ENCODE measurements at regions not wholly inside any gene's neighbourhood (a gene's known extent, or its start where the extent isn't known, plus 50 kb on each side); places are given as distances from the start of the nearest gene placed in this dataset.
A peak's percentile ranks its signal among the peaks of the same experiment; 100 is the strongest.

DNA sequence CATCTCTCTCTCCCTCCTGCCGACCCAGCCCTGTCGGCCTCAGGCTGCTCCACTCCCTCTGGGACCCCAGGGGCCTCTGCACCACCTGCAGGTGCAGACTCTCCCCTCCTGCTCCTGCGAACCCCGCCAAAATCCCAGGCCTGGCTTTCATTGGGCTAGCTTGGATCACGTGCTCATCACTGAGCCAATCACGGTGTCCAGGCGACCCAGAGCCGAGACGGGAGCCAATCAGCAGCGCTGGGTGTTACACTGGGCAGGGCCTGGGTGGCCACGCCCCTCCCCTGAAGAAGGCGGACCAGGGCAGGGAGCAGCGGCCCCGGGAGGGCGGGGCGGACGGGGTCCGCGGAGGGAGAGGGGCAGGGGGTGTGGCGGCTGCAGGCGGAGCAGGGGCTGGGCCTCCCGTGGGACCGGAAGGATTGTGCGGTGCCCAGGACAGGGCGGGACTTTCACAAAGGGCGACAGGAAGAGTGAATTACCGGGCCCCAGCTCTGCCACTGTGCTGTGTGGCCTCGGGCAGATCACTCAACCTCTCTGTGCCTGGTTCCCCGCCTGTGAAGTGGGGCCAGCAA lies 66.6 kb upstream of the FBRSL1 start:
- H3K9me3 ChIP-seq (replicated peaks in 1 of 2; ENCODE audit: control insufficient read depth in 2 of 2, insufficient read depth in 1 of 2, low read depth in 1 of 2, low read length in 2 of 2): peaks cover 16 to 22% of the 10 kb centered on the region in 2 donors
- H3K36me3 ChIP-seq (replicated peaks in 1 of 2; ENCODE audit: control insufficient read depth in 2 of 2, insufficient read depth in 2 of 2, low read length in 2 of 2): no peaks in the 10 kb centered on the region
- peak overlapping the region; percentile 26 for H3K9ac ChIP-seq (ENCODE audit: low read depth, low read length, poor library complexity)
- H3K4me2 ChIP-seq (ENCODE audit: insufficient read depth, low read length, poor library complexity, severe bottlenecking): no peak overlapping the region
- H2AK5ac ChIP-seq (ENCODE audit: low read depth, low read length): peak overlapping the region; percentile 97
- peak overlapping the region; percentile 83 for H2BK120ac ChIP-seq (ENCODE audit: low read depth, low read length)
- H3K14ac ChIP-seq (ENCODE audit: low read length): peak overlapping the region; percentile 32
- no peak overlapping the region for H2AFZ ChIP-seq (ENCODE audit: low read length)
- H3K4me1 ChIP-seq (ENCODE audit: control insufficient read depth in 2 of 2, insufficient read depth in 1 of 2, low read depth in 1 of 2, low read length in 2 of 2): peaks cover 13 to 40% of the 10 kb centered on the region in 2 donors
- H3K4me3 ChIP-seq (ENCODE audit: low read length in 2 of 2): no peak overlapping the region
- peak overlapping the region; percentile 80 for H2BK5ac ChIP-seq (ENCODE audit: low read length)
- no peaks in the 10 kb centered on the region for H3K79me1 ChIP-seq (ENCODE audit: low read depth, low read length)
- DNase-seq (ENCODE audit: low spot score): no peak
- H3K4ac ChIP-seq (ENCODE audit: low read length): peak overlapping the region; percentile 31
- peak overlapping the region; percentile 90 for H2BK15ac ChIP-seq (ENCODE audit: low read length)
- H4K8ac ChIP-seq (ENCODE audit: low read depth, low read length): no peak overlapping the region
- no CpG with 5 or more reads among the region's 29 CpGs for WGBS, 2 donors (ENCODE audit: extremely low coverage in 2 of 2, insufficient read length in 2 of 2, insufficient replicate concordance in 1 of 2)
- H3K18ac ChIP-seq (ENCODE audit: low read length): peak overlapping the region; percentile 95
- peaks cover 0 to 89% (median 0%) of the 10 kb centered on the region in 3 experiments for H3K27me3 ChIP-seq (ENCODE audit: control insufficient read depth in 3 of 3, insufficient read depth in 3 of 3, low read depth in 1 of 3, low read length in 3 of 3)
- H2BK12ac ChIP-seq (ENCODE audit: low read length): peak overlapping the region; percentile 59
- H3K27ac ChIP-seq (replicated peaks; ENCODE audit: low read length): peak overlapping the region; percentile 92
- H3K23ac ChIP-seq (ENCODE audit: low read depth, low read length, poor library complexity): no peak overlapping the region
- no peak overlapping the region for H4K91ac ChIP-seq (ENCODE audit: low read depth, low read length, poor library complexity)

GRCh38 chr12:132422381-132423043 lies 67.4 kb upstream of the FBRSL1 start:
- H3K4ac ChIP-seq (ENCODE audit: low read length): no peak overlapping the region
- no peak for DNase-seq (ENCODE audit: low spot score)

GRCh38 chr12:132422040-132422380 lies 67.9 kb upstream of the FBRSL1 start:
- Histone ChIP-seq H3K4me3 (ENCODE audit: low read length in 2 of 2) (no peak overlapping the region), H3K23ac (ENCODE audit: low read depth, low read length, poor library complexity) (peak overlapping the region; percentile 57), H3K4ac (ENCODE audit: low read length) (peak overlapping the region; percentile 54), H2AFZ (ENCODE audit: low read length) (no peak overlapping the region), H3K27me3 (ENCODE audit: control insufficient read depth in 3 of 3, insufficient read depth in 3 of 3, low read depth in 1 of 3, low read length in 3 of 3) (peaks cover 0 to 91% (median 0%) of the 10 kb centered on the region in 3 experiments), H3K9ac (ENCODE audit: low read depth, low read length, poor library complexity) (peak overlapping the region; percentile 32), H3K27ac (replicated peaks; ENCODE audit: low read length) (no peak overlapping the region), H3K18ac (ENCODE audit: low read length) (peak overlapping the region; percentile 93), H2BK5ac (ENCODE audit: low read length) (peak overlapping the region; percentile 27), H3K14ac (ENCODE audit: low read length) (peak overlapping the region; percentile 58), H3K4me2 (ENCODE audit: insufficient read depth, low read length, poor library complexity, severe bottlenecking) (no peak overlapping the region), H2BK120ac (ENCODE audit: low read depth, low read length) (peak overlapping the region; percentile 51), H4K8ac (ENCODE audit: low read depth, low read length) (peak overlapping the region; percentile 92), H2BK12ac (ENCODE audit: low read length) (peak overlapping the region; percentile 44), H3K36me3 (replicated peaks in 1 of 2; ENCODE audit: control insufficient read depth in 2 of 2, insufficient read depth in 2 of 2, low read length in 2 of 2) (no peaks in the 10 kb centered on the region), H2AK5ac (ENCODE audit: low read depth, low read length) (peak overlapping the region; percentile 60), H3K9me3 (replicated peaks in 1 of 2; ENCODE audit: control insufficient read depth in 2 of 2, insufficient read depth in 1 of 2, low read depth in 1 of 2, low read length in 2 of 2) (peaks cover 18 to 22% of the 10 kb centered on the region in 2 donors), H4K91ac (ENCODE audit: low read depth, low read length, poor library complexity) (no peak overlapping the region), H2BK15ac (ENCODE audit: low read length) (peak overlapping the region; percentile 90), H3K4me1 (ENCODE audit: control insufficient read depth in 2 of 2, insufficient read depth in 1 of 2, low read depth in 1 of 2, low read length in 2 of 2) (peaks cover 13 to 31% of the 10 kb centered on the region in 2 donors), H3K79me1 (ENCODE audit: low read depth, low read length) (no peaks in the 10 kb centered on the region)
- no peak for DNase-seq (ENCODE audit: low spot score)
- WGBS, 2 donors (ENCODE audit: extremely low coverage in 2 of 2, insufficient read length in 2 of 2, insufficient replicate concordance in 1 of 2): no CpG with 5 or more reads among the region's 10 CpGs

More at GRCh38 chr12:132422381-132423043, 67.4 kb upstream of the FBRSL1 start:
- Histone ChIP-seq H3K4me3 (ENCODE audit: low read length in 2 of 2) (no peak overlapping the region), H2BK5ac (ENCODE audit: low read length) (peak overlapping the region; percentile 27), H3K36me3 (replicated peaks in 1 of 2; ENCODE audit: control insufficient read depth in 2 of 2, insufficient read depth in 2 of 2, low read length in 2 of 2) (no peaks in the 10 kb centered on the region), H2BK12ac (ENCODE audit: low read length) (no peak overlapping the region), H3K9ac (ENCODE audit: low read depth, low read length, poor library complexity) (no peak overlapping the region), H3K27ac (replicated peaks; ENCODE audit: low read length) (no peak overlapping the region), H2AFZ (ENCODE audit: low read length) (no peak overlapping the region), H3K4me1 (ENCODE audit: control insufficient read depth in 2 of 2, insufficient read depth in 1 of 2, low read depth in 1 of 2, low read length in 2 of 2) (peaks cover 13 to 33% of the 10 kb centered on the region in 2 donors), H4K91ac (ENCODE audit: low read depth, low read length, poor library complexity) (no peak overlapping the region), H2BK15ac (ENCODE audit: low read length) (peak overlapping the region; percentile 90), H3K23ac (ENCODE audit: low read depth, low read length, poor library complexity) (no peak overlapping the region), H2BK120ac (ENCODE audit: low read depth, low read length) (peak overlapping the region; percentile 51), H3K4me2 (ENCODE audit: insufficient read depth, low read length, poor library complexity, severe bottlenecking) (no peak overlapping the region), H3K9me3 (replicated peaks in 1 of 2; ENCODE audit: control insufficient read depth in 2 of 2, insufficient read depth in 1 of 2, low read depth in 1 of 2, low read length in 2 of 2) (peaks cover 18 to 22% of the 10 kb centered on the region in 2 donors), H3K14ac (ENCODE audit: low read length) (peak overlapping the region; percentile 58), H3K27me3 (ENCODE audit: control insufficient read depth in 3 of 3, insufficient read depth in 3 of 3, low read depth in 1 of 3, low read length in 3 of 3) (peaks cover 0 to 89% (median 0%) of the 10 kb centered on the region in 3 experiments), H3K18ac (ENCODE audit: low read length) (peak overlapping the region; percentile 93), H2AK5ac (ENCODE audit: low read depth, low read length) (no peak overlapping the region), H3K79me1 (ENCODE audit: low read depth, low read length) (no peaks in the 10 kb centered on the region), H4K8ac (ENCODE audit: low read depth, low read length) (no peak overlapping the region)
- WGBS, 2 donors (ENCODE audit: extremely low coverage in 2 of 2, insufficient read length in 2 of 2, insufficient replicate concordance in 1 of 2): no CpG with 5 or more reads among the region's 6 CpGs

- Histone ChIP-seq H3K9me3 (replicated peaks in 1 of 2; ENCODE audit: control insufficient read depth in 2 of 2, insufficient read depth in 1 of 2, low read depth in 1 of 2, low read length in 2 of 2) (peaks cover 4 to 6% of the 10 kb centered on the region in 2 donors), H4K91ac (ENCODE audit: low read depth, low read length, poor library complexity) (no peak overlapping the region), H4K8ac (ENCODE audit: low read depth, low read length) (no peak overlapping the region), H2BK12ac (ENCODE audit: low read length) (no peak overlapping the region), H3K23ac (ENCODE audit: low read depth, low read length, poor library complexity) (no peak overlapping the region), H3K9ac (ENCODE audit: low read depth, low read length, poor library complexity) (no peak overlapping the region), H3K4me2 (ENCODE audit: insufficient read depth, low read length, poor library complexity, severe bottlenecking) (no peak overlapping the region), H3K79me1 (ENCODE audit: low read depth, low read length) (no peaks in the 10 kb centered on the region), H2AK5ac (ENCODE audit: low read depth, low read length) (no peak overlapping the region), H2BK120ac (ENCODE audit: low read depth, low read length) (no peak overlapping the region), H2BK15ac (ENCODE audit: low read length) (no peak overlapping the region), H3K27me3 (ENCODE audit: control insufficient read depth in 3 of 3, insufficient read depth in 3 of 3, low read depth in 1 of 3, low read length in 3 of 3) (peaks cover 0 to 84% (median 0%) of the 10 kb centered on the region in 3 experiments), H3K4me1 (ENCODE audit: control insufficient read depth in 2 of 2, insufficient read depth in 1 of 2, low read depth in 1 of 2, low read length in 2 of 2) (peaks cover 13 to 30% of the 10 kb centered on the region in 2 donors), H2BK5ac (ENCODE audit: low read length) (no peak overlapping the region), H3K14ac (ENCODE audit: low read length) (no peak overlapping the region), H3K4ac (ENCODE audit: low read length) (no peak overlapping the region), H3K36me3 (replicated peaks in 1 of 2; ENCODE audit: control insufficient read depth in 2 of 2, insufficient read depth in 2 of 2, low read length in 2 of 2) (no peaks in the 10 kb centered on the region), H3K18ac (ENCODE audit: low read length) (no peak overlapping the region), H3K4me3 (ENCODE audit: low read length in 2 of 2) (no peak overlapping the region), H2AFZ (ENCODE audit: low read length) (no peak overlapping the region), H3K27ac (replicated peaks; ENCODE audit: low read length) (peak overlapping the region; percentile 29)
- no CpG with 5 or more reads among the region's 18 CpGs for WGBS, 2 donors (ENCODE audit: extremely low coverage in 2 of 2, insufficient read length in 2 of 2, insufficient replicate concordance in 1 of 2)
- no peak for DNase-seq (ENCODE audit: low spot score)
These were observed 70.2 kb upstream of the FBRSL1 start for GRCh38 chr12:132419631-132420246.

Measured in neuronal stem cell (in vitro differentiated cells).